H1 (cell line): ENCODE measurements at regions not wholly inside any gene's neighbourhood (a gene's known extent, or its start where the extent isn't known, plus 50 kb on each side); places are given as distances from the start of the nearest gene placed in this dataset.

Experiments
- CTCF ChIA-PET: fragments of 300-600 bp; sonication (Branson Sonifier 250); formaldehyde crosslinking; loops from one replicate; lab custom pipeline; 2021; ENCODE audit not compliant: partially characterized antibody; lab: Charles Lee
- POLR2A ChIA-PET: fragments of 300-600 bp; sonication (Branson Sonifier 250); formaldehyde crosslinking; loops from one replicate; lab custom pipeline; 2021; ENCODE audit warnings: inconsistent platforms; ENCODE audit not compliant: partially characterized antibody; lab: Charles Lee
- DNase-seq, 2 experiments: peaks; one replicate each; pipeline versions ENCODE4 v3.0.0 to v3.0.0-alpha.2; 2010 to 2022; ENCODE audit warnings: low spot score in 2 of 2, low read depth in 1 of 2, mixed read lengths in 1 of 2
- FAIRE-seq: peaks from 2 replicates; lab custom pipeline; 2011; peaks lifted over from hg19 to GRCh38; lab: Jason Lieb, UNC
- H2AFZ ChIP-seq: 2 replicates; pipeline ENCODE4 v1.8.1; 2012; ENCODE audit warnings: low read length, inconsistent platforms
- H2AK5ac ChIP-seq: 2 replicates; pipeline ENCODE4 v1.6.1; 2013; ENCODE audit warnings: low read depth, low read length
- H2BK120ac ChIP-seq: replicated peaks from 2 replicates; pipeline ENCODE3; 2013; ENCODE audit warnings: low read depth, low read length, inconsistent platforms
- H2BK12ac ChIP-seq: 2 replicates; pipeline ENCODE4 v1.6.1; 2013; ENCODE audit warnings: low read depth, low read length
- H2BK15ac ChIP-seq: 2 replicates; pipeline ENCODE4 v1.6.1; 2013; ENCODE audit warnings: low read length
- H2BK20ac ChIP-seq: 2 replicates; pipeline ENCODE4 v1.6.1; 2013; ENCODE audit warnings: low read length
- H2BK5ac ChIP-seq: 2 replicates; pipeline ENCODE4 v1.6.1; 2013; ENCODE audit warnings: low read depth, low read length
- H3K14ac ChIP-seq: 2 replicates; pipeline ENCODE4 v1.6.1; 2013; ENCODE audit warnings: inconsistent platforms; ENCODE audit not compliant: insufficient read length
- H3K18ac ChIP-seq: 2 replicates; pipeline ENCODE4 v1.6.1; 2013; ENCODE audit warnings: low read length; ENCODE audit errors: extremely low read depth
- H3K23ac ChIP-seq: 2 replicates; pipeline ENCODE4 v1.6.1; 2013; ENCODE audit warnings: inconsistent platforms; ENCODE audit not compliant: insufficient read length
- H3K23me2 ChIP-seq: 2 replicates; pipeline ENCODE4 v1.6.1; 2013; ENCODE audit warnings: low read depth, low read length
- H3K27ac ChIP-seq: 2 replicates; pipeline ENCODE4 v1.6.1; 2011; ENCODE audit warnings: low read depth, low read length, inconsistent platforms
- H3K27me3 ChIP-seq, 4 experiments: replicated peaks in 1 of 4; 1 replicate in 1 of 4; 2 replicates in 3 of 4; pipeline versions ENCODE4 v1.6.1 to v1.8.1; 2011 to 2013; ENCODE audit warnings: low read length in 3 of 4, mild to moderate bottlenecking in 3 of 4, inconsistent platforms in 2 of 4, mixed read lengths in 2 of 4, moderate library complexity in 1 of 4; ENCODE audit not compliant: control insufficient read depth in 3 of 4, insufficient read depth in 3 of 4; ENCODE audit errors: extremely low read depth in 1 of 4
- H3K36me3 ChIP-seq, 4 experiments: 2 replicates each; pipeline versions ENCODE4 v1.6.1 to v1.8.1; 2011 to 2013; ENCODE audit warnings: mild to moderate bottlenecking in 4 of 4, low read length in 3 of 4, moderate library complexity in 2 of 4, control low read depth in 1 of 4, inconsistent platforms in 1 of 4; ENCODE audit not compliant: insufficient read depth in 4 of 4, control insufficient read depth in 2 of 4
- H3K4ac ChIP-seq: replicated peaks from 2 replicates; pipeline ENCODE3; 2013; ENCODE audit warnings: low read length, low read depth, mixed read lengths, inconsistent platforms; ENCODE audit not compliant: insufficient read length
- H3K4me1 ChIP-seq, 4 experiments: replicated peaks in 1 of 4; 1 replicate in 1 of 4; 2 replicates in 3 of 4; pipeline versions ENCODE4 v1.6.1 to v1.8.1; 2011 to 2013; ENCODE audit warnings: low read length in 3 of 4, inconsistent platforms in 2 of 4, mixed read lengths in 1 of 4; ENCODE audit not compliant: insufficient read depth in 4 of 4, control insufficient read depth in 3 of 4
- H3K4me2 ChIP-seq, 2 experiments: 2 replicates each; pipeline versions ENCODE4 v1.6.1 to v1.8.1; 2011 to 2013; ENCODE audit warnings: low read depth in 2 of 2, low read length in 2 of 2, control low read depth in 1 of 2, inconsistent platforms in 1 of 2, mild to moderate bottlenecking in 1 of 2; ENCODE audit not compliant: insufficient read depth in 1 of 2
- H3K4me3 ChIP-seq, 4 experiments: fragments of 200-600, 300-600 bp in 1 of 4; sonication (generic), shearing (Covaris generic), sonication (Bioruptor Twin) in 1 of 4; 2 replicates each; pipeline versions ENCODE4 v1.5.1 to v1.8.1; 2011 to 2016; ENCODE audit warnings: low read length in 4 of 4, low read depth in 3 of 4, control low read depth in 2 of 4, inconsistent platforms in 2 of 4, mild to moderate bottlenecking in 2 of 4, mixed read lengths in 1 of 4, moderate library complexity in 1 of 4; ENCODE audit not compliant: insufficient read depth in 2 of 4; ENCODE audit errors: extremely low read depth in 1 of 4
- H3K56ac ChIP-seq: replicated peaks from 2 replicates; pipeline ENCODE3; 2013; ENCODE audit warnings: low read depth, mild to moderate bottlenecking, mixed read lengths, low read length, inconsistent platforms; ENCODE audit not compliant: insufficient read length
- H3K79me1 ChIP-seq: 2 replicates; pipeline ENCODE4 v1.6.1; 2013; ENCODE audit warnings: low read depth, low read length, control low read depth
- H3K79me2 ChIP-seq, 2 experiments: 2 replicates each; pipeline versions ENCODE4 v1.6.1 to v1.8.1; 2012 to 2013; ENCODE audit warnings: low read length in 2 of 2, mild to moderate bottlenecking in 2 of 2, inconsistent platforms in 1 of 2; ENCODE audit not compliant: insufficient read depth in 2 of 2, control insufficient read depth in 1 of 2
- H3K9ac ChIP-seq, 4 experiments: replicated peaks in 1 of 4; 1 replicate in 1 of 4; 2 replicates in 3 of 4; pipeline versions ENCODE4 v1.6.1 to v1.8.1; 2011 to 2013; ENCODE audit warnings: low read depth in 3 of 4, low read length in 3 of 4, control low read depth in 2 of 4, mild to moderate bottlenecking in 2 of 4, moderate library complexity in 2 of 4, inconsistent platforms in 1 of 4; ENCODE audit errors: extremely low read depth in 1 of 4
- H3K9me3 ChIP-seq, 2 experiments: 2 replicates each; pipeline versions ENCODE4 v1.6.1 to v1.8.1; 2012 to 2013; ENCODE audit warnings: mild to moderate bottlenecking in 2 of 2, moderate library complexity in 2 of 2, control low read depth in 1 of 2, inconsistent platforms in 1 of 2, low read depth in 1 of 2, low read length in 1 of 2, mixed read lengths in 1 of 2; ENCODE audit not compliant: insufficient read depth in 2 of 2
- H4K20me1 ChIP-seq, 2 experiments: replicated peaks in 1 of 2; 2 replicates each; pipeline versions ENCODE3 to v1.8.1; 2011 to 2013; ENCODE audit warnings: inconsistent platforms in 2 of 2, low read length in 2 of 2, mild to moderate bottlenecking in 1 of 2; ENCODE audit not compliant: insufficient read depth in 2 of 2, control insufficient read depth in 1 of 2
- H4K5ac ChIP-seq: 2 replicates; pipeline ENCODE4 v1.6.1; 2013; ENCODE audit warnings: low read length, low read depth, mixed read lengths, inconsistent platforms; ENCODE audit not compliant: insufficient read length
- H4K8ac ChIP-seq: 2 replicates; pipeline ENCODE4 v1.8.0; 2013; ENCODE audit warnings: mild to moderate bottlenecking, moderate library complexity, low read length, inconsistent platforms; ENCODE audit not compliant: insufficient read depth; ENCODE audit errors: extremely low read depth
- H4K91ac ChIP-seq: replicated peaks from 2 replicates; pipeline ENCODE3; 2013; ENCODE audit warnings: low read length, mixed read lengths, inconsistent platforms; ENCODE audit not compliant: insufficient read length
- BCL11A ChIP-seq, 2 experiments: IDR thresholded peaks; one replicate each; pipeline ENCODE4 v1.6.1; 2011; ENCODE audit warnings: low read depth in 2 of 2, low read length in 2 of 2, mild to moderate bottlenecking in 2 of 2
- CBX8 ChIP-seq: fragments of 300-800, 300-1000 bp; sonication (generic); IDR thresholded peaks from 2 replicates; pipeline ENCODE4 v1.7.1; 2016; ENCODE audit warnings: low read depth, low read length, borderline replicate concordance
- CTBP2 ChIP-seq: IDR thresholded peaks from 2 replicates; pipeline ENCODE4 v1.7.0; 2011; ENCODE audit warnings: borderline replicate concordance, mild to moderate bottlenecking, moderate library complexity, mixed read lengths, low read length; ENCODE audit not compliant: insufficient read depth, insufficient read length
- EP300 ChIP-seq, 2 experiments: IDR thresholded peaks; 1 replicate in 1 of 2; 2 replicates in 1 of 2; pipeline ENCODE4 v1.6.1; 2011 to 2012; ENCODE audit warnings: low read depth in 2 of 2, low read length in 2 of 2, mild to moderate bottlenecking in 2 of 2, borderline replicate concordance in 1 of 2, inconsistent platforms in 1 of 2, moderate library complexity in 1 of 2
- JUN ChIP-seq: IDR thresholded peaks from 2 replicates; pipeline ENCODE4 v1.6.1; 2011; ENCODE audit warnings: low read depth, mild to moderate bottlenecking, improper control_type of control experiment, low read length
- KDM4A ChIP-seq: IDR thresholded peaks from one replicate; pipeline ENCODE4 v1.7.1; 2012; ENCODE audit warnings: low read depth, mild to moderate bottlenecking, moderate library complexity, low read length, inconsistent platforms; ENCODE audit not compliant: severe bottlenecking
- PHF8 ChIP-seq: fragments of 200-600 bp; sonication (generic); conservative IDR thresholded peaks from 2 replicates; pipeline ENCODE4 v1.7.1; 2012; ENCODE audit warnings: low read depth, mild to moderate bottlenecking, inconsistent platforms, low read length, moderate library complexity
- RAD21 ChIP-seq, 2 experiments: IDR thresholded peaks in 1 of 2; conservative IDR thresholded peaks in 1 of 2; 2 replicates each; pipeline ENCODE4 v1.6.1; 2011; ENCODE audit warnings: low read depth in 2 of 2, low read length in 2 of 2, improper control_type of control experiment in 1 of 2, inconsistent platforms in 1 of 2, mild to moderate bottlenecking in 1 of 2, moderate library complexity in 1 of 2
- SAP30 ChIP-seq: fragments of 300-600 bp; sonication (generic); IDR thresholded peaks from 2 replicates; pipeline ENCODE4 v1.7.1; 2012; ENCODE audit warnings: low read length, moderate library complexity, mild to moderate bottlenecking, inconsistent platforms; ENCODE audit not compliant: insufficient read depth, insufficient replicate concordance
- SIX5 ChIP-seq: IDR thresholded peaks from 2 replicates; pipeline ENCODE4 v1.6.1; 2011; ENCODE audit warnings: mild to moderate bottlenecking, low read depth, low read length
- TCF12 ChIP-seq: IDR thresholded peaks from 2 replicates; pipeline ENCODE4 v1.6.1; 2011; ENCODE audit warnings: low read depth, mild to moderate bottlenecking, low read length
- WGBS, 2 experiments: shearing (Covaris generic) in 1 of 2; methylation state at CpG; one replicate each; pipeline versions ENCODE4 v1.1.6 to v1.1.7; 2013 to 2015; ENCODE audit warnings: low lambda C conversion rate in 2 of 2, mixed read lengths in 2 of 2, inconsistent platforms in 1 of 2, low coverage in 1 of 2, missing lambda C conversion rate in 1 of 2; ENCODE audit not compliant: insufficient replicate concordance in 2 of 2, insufficient coverage in 1 of 2, insufficient read length in 1 of 2; ENCODE audit errors: extremely low coverage in 1 of 2, missing lambda C conversion rate in 1 of 2; 5-methylcytosine and 5-hydroxymethylcytosine counted together

- no peak for FAIRE-seq
- no peak overlapping the region for H4K91ac ChIP-seq
- CTCF ChIA-PET = interaction anchor here (0.5 kb wide), 1 partner anchor 408 kb away, joined by 3 read pairs; no protein-coding TSS in a partner anchor
- H2BK20ac ChIP-seq = no peak overlapping the region
- no peak overlapping the region for H2BK12ac ChIP-seq
- H3K9me3 ChIP-seq = no peaks in the 10 kb centered on the region
- no peak overlapping the region for H3K14ac ChIP-seq
- no peaks in the 10 kb centered on the region for H3K27me3 ChIP-seq
- no peak overlapping the region for H3K18ac ChIP-seq
- H3K9ac ChIP-seq = no peak overlapping the region
- H3K36me3 ChIP-seq = no peaks in the 10 kb centered on the region
- no peak overlapping the region for H2BK15ac ChIP-seq
- WGBS, 2 experiments = 100% methylated on average over 1 of the region's 1 CpG; no CpG with 5 or more reads in 1 of the 2 experiments
- H2AK5ac ChIP-seq = no peak overlapping the region
- H3K23me2 ChIP-seq = no peaks in the 10 kb centered on the region
- H3K79me1 ChIP-seq = no peaks in the 10 kb centered on the region
- no peak overlapping the region for H4K8ac ChIP-seq
- H4K20me1 ChIP-seq = no peaks in the 10 kb centered on the region
- H3K56ac ChIP-seq = no peak overlapping the region
- TF ChIP-seq JUN (no peak), BCL11A (IDR thresholded peaks at IDR 0.05; ENCODE audit: low read depth in 2 of 2, low read length in 2 of 2) (no peak), SAP30 (no peak), EP300 (IDR thresholded peaks at IDR 0.05; ENCODE audit: borderline replicate concordance in 1 of 2, low read depth in 2 of 2, low read length in 2 of 2) (no peak), CBX8 (no peak), SIX5 (no peak), TCF12 (no peak), KDM4A (no peak), PHF8 (no peak), CTBP2 (no peak), RAD21 (IDR thresholded peaks at IDR 0.05 in 1 of 2, conservative IDR thresholded peaks at IDR 0.05 in 1 of 2; ENCODE audit: low read depth in 2 of 2, low read length in 2 of 2) (no peak)
- no peak overlapping the region for H2BK120ac ChIP-seq
- H3K4me1 ChIP-seq = peaks cover 0 to 10% (median 5%) of the 10 kb centered on the region in 4 experiments; a peak in 4 of 7 replicates
- no peak for DNase-seq
- no peak overlapping the region for H2AFZ ChIP-seq
- no peak overlapping the region for H3K27ac ChIP-seq
- H2BK5ac ChIP-seq = no peak overlapping the region
- no peak overlapping the region for H4K5ac ChIP-seq
- H3K4ac ChIP-seq = no peak overlapping the region
- H3K4me2 ChIP-seq = no peak overlapping the region
- no peak overlapping the region for H3K23ac ChIP-seq
- POLR2A ChIA-PET = interaction anchor here (0.7 kb wide), 1 partner anchor 206 kb away, joined by 3 read pairs; no protein-coding TSS in a partner anchor
- no peak overlapping the region for H3K4me3 ChIP-seq
- H3K79me2 ChIP-seq = no peaks in the 10 kb centered on the region
Measured at GRCh38 chr9:82115331-82115730, 126.8 kb downstream of the SPATA31D1 start.
